Endothelial cell of umbilical vein (primary cell): ENCODE measurements at regions not wholly inside any gene's neighbourhood (a gene's known extent, or its start where the extent isn't known, plus 50 kb on each side); places are given as distances from the start of the nearest gene placed in this dataset.

Experiments
- BruUV-seq: library from RNA; stranded (reverse); fragments of 400-500 nt; replicated peaks from 2 replicates; lab custom pipeline; 2021; lab: Mats Ljungman, UMichigan
- CTCF ChIA-PET: fragments of 300-600, 350-600 bp; sonication (Branson Sonifier 250); formaldehyde crosslinking; loops from one replicate; lab custom pipeline; 2021; ENCODE audit warnings: antibody characterized with exemption, inconsistent platforms; lab: Charles Lee
- POLR2A ChIA-PET: fragments of 300-600, 350-600 bp; sonication (Branson Sonifier 250); formaldehyde crosslinking; loops from one replicate; lab custom pipeline; 2021; ENCODE audit warnings: antibody characterized with exemption, inconsistent platforms; lab: Charles Lee
- DNase-seq: peaks from one replicate; pipeline ENCODE4 v3.0.0-alpha.2; 2011; ENCODE audit warnings: low read depth, low spot score
- FAIRE-seq: peaks from 2 replicates; lab custom pipeline; 2011; peaks lifted over from hg19 to GRCh38; lab: Jason Lieb, UNC
- H2AFZ ChIP-seq: 2 replicates; pipeline ENCODE4 v1.6.0; 2012; ENCODE audit warnings: low read depth, low read length, control low read depth, inconsistent platforms
- H3K27ac ChIP-seq: 2 replicates; pipeline ENCODE4 v1.5.1; 2011; ENCODE audit warnings: low read depth, mild to moderate bottlenecking, control low read depth, low read length, moderate library complexity; ENCODE audit not compliant: insufficient read depth
- H3K27me3 ChIP-seq, 2 experiments: 2 replicates each; pipeline versions ENCODE4 v1.6.0 to v1.6.1; 2011; ENCODE audit warnings: low read length in 2 of 2, mixed read lengths in 1 of 2; ENCODE audit not compliant: control insufficient read depth in 2 of 2, insufficient read depth in 2 of 2
- H3K36me3 ChIP-seq, 2 experiments: 2 replicates in 1 of 2; 3 replicates in 1 of 2; pipeline ENCODE4 v1.5.1; 2011; ENCODE audit warnings: low read length in 2 of 2, mild to moderate bottlenecking in 1 of 2, moderate library complexity in 1 of 2; ENCODE audit not compliant: control insufficient read depth in 2 of 2, insufficient read depth in 2 of 2; ENCODE audit errors: extremely low read depth in 1 of 2
- H3K4me1 ChIP-seq: 3 replicates; pipeline ENCODE4 v1.5.1; 2011; ENCODE audit warnings: mild to moderate bottlenecking, low read length; ENCODE audit not compliant: control insufficient read depth, insufficient read depth; ENCODE audit errors: extremely low read depth
- H3K4me2 ChIP-seq: 2 replicates; pipeline ENCODE4 v1.6.1; 2011; ENCODE audit warnings: low read length, control low read depth, mixed read lengths; ENCODE audit not compliant: insufficient read depth
- H3K4me3 ChIP-seq, 3 experiments: fragments of 200-600 bp in 1 of 3; sonication (generic), shearing (Covaris generic) in 1 of 3; replicated peaks in 1 of 3; 2 replicates each; pipeline ENCODE4 v1.5.1; 2011 to 2016; ENCODE audit warnings: control low read depth in 3 of 3, low read length in 3 of 3, mild to moderate bottlenecking in 2 of 3, inconsistent platforms in 1 of 3, low read depth in 1 of 3, moderate library complexity in 1 of 3; ENCODE audit not compliant: insufficient read depth in 1 of 3
- H3K79me2 ChIP-seq: 2 replicates; pipeline ENCODE4 v1.6.0; 2012; ENCODE audit warnings: low read length, inconsistent platforms; ENCODE audit not compliant: control insufficient read depth, insufficient read depth
- H3K9ac ChIP-seq: replicated peaks from 2 replicates; pipeline ENCODE3; 2011; ENCODE audit warnings: low read length, control low read depth; ENCODE audit not compliant: insufficient read depth; ENCODE audit errors: extremely low read depth
- H3K9me1 ChIP-seq: replicated peaks from 3 replicates; pipeline ENCODE4 v1.6.0; 2011; ENCODE audit warnings: mild to moderate bottlenecking, low read length; ENCODE audit not compliant: control insufficient read depth, insufficient read depth; ENCODE audit errors: extremely low read depth
- H3K9me3 ChIP-seq: replicated peaks from 2 replicates; pipeline ENCODE4 v1.5.1; 2012; ENCODE audit warnings: low read length, inconsistent platforms; ENCODE audit not compliant: control insufficient read depth, insufficient read depth
- H4K20me1 ChIP-seq: replicated peaks from 2 replicates; pipeline ENCODE3; 2011; ENCODE audit warnings: mild to moderate bottlenecking, low read length; ENCODE audit not compliant: control insufficient read depth, insufficient read depth; ENCODE audit errors: extremely low read depth
- FOS ChIP-seq: IDR thresholded peaks from 2 replicates; pipeline ENCODE4 v1.6.1; 2011; ENCODE audit warnings: mild to moderate bottlenecking, low read length, moderate library complexity, borderline replicate concordance; ENCODE audit not compliant: insufficient read depth
- MYC ChIP-seq: IDR thresholded peaks from one replicate; pipeline ENCODE4 v1.6.1; 2011; ENCODE audit warnings: mild to moderate bottlenecking, low read depth, low read length
- POLR2A ChIP-seq: IDR thresholded peaks from 2 replicates; pipeline ENCODE4 v1.6.1; 2012; ENCODE audit warnings: low read depth, mild to moderate bottlenecking, control low read depth, low read length
- POLR2AphosphoS5 ChIP-seq: IDR thresholded peaks from 2 replicates; pipeline ENCODE4 v1.6.1; 2012; ENCODE audit warnings: low read depth, mild to moderate bottlenecking, control low read depth, low read length, moderate library complexity; ENCODE audit not compliant: insufficient read depth
- dilution Hi-C: fragments of 300-500 bp; cut with MboI; formaldehyde crosslinking; loops from one replicate; pipeline ENCODE4 v1.15.0; 2019; ENCODE audit warnings: low sequenced_read_pairs; ENCODE audit not compliant: extremely low pct_ligation_motif_present
- intact Hi-C: fragments of 100-400 bp; cut with micrococcal nuclease; formaldehyde crosslinking; loops from one replicate; pipeline ENCODE4 v1.10.0; 2022

DNA sequence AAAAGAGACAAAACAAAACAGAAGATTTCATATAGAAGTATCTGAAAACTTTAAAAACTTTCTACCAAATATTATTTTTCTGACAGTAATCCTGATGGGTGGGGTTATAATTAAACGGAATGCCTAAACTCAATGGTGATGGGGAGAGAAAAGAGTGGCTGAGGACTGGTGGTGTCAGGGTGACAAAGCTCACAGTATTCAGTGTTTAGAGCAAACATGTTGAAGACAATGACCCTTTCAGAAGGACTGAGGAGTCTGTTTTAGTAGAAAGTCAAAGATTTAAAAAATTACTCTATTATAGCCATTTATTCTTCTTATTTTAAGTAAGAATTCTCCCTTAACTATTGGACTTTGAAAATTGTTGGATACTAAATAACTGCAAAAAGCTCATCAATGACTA is 1144.0 kb downstream of the TAF11L14 start:
- no peaks in the 10 kb centered on the region for H3K9me3 ChIP-seq
- no peaks in the 10 kb centered on the region for H4K20me1 ChIP-seq
- H3K79me2 ChIP-seq, result no peaks in the 10 kb centered on the region
- no peak overlapping the region for H2AFZ ChIP-seq
- CTCF ChIA-PET, result no interaction called here
- H3K4me1 ChIP-seq, result no peaks in the 10 kb centered on the region
- POLR2A ChIA-PET, result no interaction called here
- H3K27ac ChIP-seq, result no peak overlapping the region
- no peak overlapping the region for H3K4me3 ChIP-seq
- H3K9ac ChIP-seq, result no peak overlapping the region
- H3K9me1 ChIP-seq, result no peaks in the 10 kb centered on the region
- intact Hi-C loops (no loop called here), dilution Hi-C loops (no loop called here)
- H3K27me3 ChIP-seq, result no peaks in the 10 kb centered on the region
- no peaks in the 10 kb centered on the region for H3K36me3 ChIP-seq
- TF ChIP-seq MYC, result no peak
- TF ChIP-seq FOS, result no peak
- H3K4me2 ChIP-seq, result no peak overlapping the region
- FAIRE-seq (no peak), DNase-seq (no peak)
- no TSS peak for BruUV-seq

DNA sequence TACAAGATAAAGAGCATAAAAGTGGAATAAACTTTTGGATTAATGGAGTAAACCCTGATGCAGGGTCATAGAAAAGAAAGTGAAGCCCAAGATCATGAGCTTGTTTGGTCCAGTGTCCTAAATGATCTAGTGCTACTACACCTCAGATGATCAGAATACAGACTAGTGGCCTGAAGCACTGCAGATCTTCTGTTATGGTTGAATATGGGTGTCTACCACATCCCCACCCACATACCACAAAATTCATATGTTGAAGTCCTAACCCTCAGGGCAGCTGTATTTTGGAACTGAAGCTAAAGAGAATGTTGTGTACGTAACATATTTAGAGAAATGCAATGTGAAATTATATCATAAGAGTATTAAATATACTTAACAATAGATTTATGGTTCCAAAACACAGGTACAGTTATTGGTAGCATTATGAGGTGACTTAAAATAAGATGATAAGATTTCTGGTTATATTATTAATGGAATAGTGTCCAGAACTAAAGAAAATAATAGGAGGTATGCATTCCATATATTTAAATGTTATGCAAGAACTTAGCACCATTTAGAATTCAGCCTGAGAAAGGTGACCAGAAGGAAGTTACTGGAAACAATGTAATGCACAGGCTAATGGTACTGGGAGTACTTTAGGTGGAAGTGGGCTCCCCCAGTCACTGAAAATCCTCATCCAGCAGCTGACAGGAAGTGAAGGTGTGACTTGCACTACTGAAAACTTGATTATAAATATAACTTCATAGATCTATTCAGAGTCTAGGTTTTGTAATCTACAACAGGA is 1155.1 kb downstream of the TAF11L14 start:
- CTCF ChIA-PET, result no interaction called here
- dilution Hi-C loops (no loop called here), intact Hi-C loops (no loop called here)
- no peaks in the 10 kb centered on the region for H3K79me2 ChIP-seq
- no peaks in the 10 kb centered on the region for H3K36me3 ChIP-seq
- H3K9me3 ChIP-seq, result peaks cover 6% of the 10 kb centered on the region
- no peak overlapping the region for H3K27ac ChIP-seq
- no peak for TF ChIP-seq POLR2AphosphoS5
- no peak for TF ChIP-seq FOS
- TF ChIP-seq POLR2A, result no peak
- no peak for DNase-seq
- H3K9ac ChIP-seq, result no peak overlapping the region
- no peak overlapping the region for H3K4me3 ChIP-seq
- H3K27me3 ChIP-seq, result no peaks in the 10 kb centered on the region
- H3K4me1 ChIP-seq, result no peaks in the 10 kb centered on the region
- H2AFZ ChIP-seq, result no peak overlapping the region
- H4K20me1 ChIP-seq, result no peaks in the 10 kb centered on the region
- BruUV-seq, result no TSS peak
- FAIRE-seq, result no peak
- H3K4me2 ChIP-seq, result no peak overlapping the region
- H3K9me1 ChIP-seq, result no peaks in the 10 kb centered on the region
- POLR2A ChIA-PET, result no interaction called here
